IPS-NIHi7 (cell line): ENCODE measurements at regions not wholly inside any gene's neighbourhood (a gene's known extent, or its start where the extent isn't known, plus 50 kb on each side); places are given as distances from the start of the nearest gene placed in this dataset.
"Not testable (repeated sequence)": the region's sequence is repeated elsewhere in the genome, so short reads cannot be mapped to it uniquely, and the experiment has no call there.

Experiments
- DNase-seq: peaks from one replicate; pipeline ENCODE4 v3.0.0; 2012; ENCODE audit warnings: mixed read lengths; ENCODE audit errors: extremely low spot score

- DNase-seq = no peak
Measured at GRCh38 chr5:100641833-100642232, 106.7 kb downstream of the FAM174A start.

DNA sequence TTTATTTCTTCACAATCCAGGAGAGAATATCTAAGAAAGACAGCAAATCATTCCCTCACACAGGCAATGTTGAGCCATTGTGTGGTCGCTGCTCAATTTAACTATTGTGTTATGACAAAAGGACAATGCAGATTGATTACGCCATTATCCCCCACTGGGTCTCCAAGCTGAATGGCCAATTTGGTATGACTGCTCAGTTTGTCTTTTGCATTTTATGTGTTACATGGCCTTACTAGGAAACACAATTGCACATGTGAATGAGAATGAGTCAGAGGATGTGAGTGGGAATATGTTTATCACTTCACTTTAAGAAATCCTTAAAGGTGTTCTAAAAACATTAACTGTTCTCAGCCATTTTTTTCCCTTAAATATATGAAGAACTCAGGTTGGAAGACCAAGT, 108.3 kb downstream of the FAM174A start:
- DNase-seq = no peak

- DNase-seq = no peak
Measured at GRCh38 chr5:100644185-100644584, 109.0 kb downstream of the FAM174A start.

DNA sequence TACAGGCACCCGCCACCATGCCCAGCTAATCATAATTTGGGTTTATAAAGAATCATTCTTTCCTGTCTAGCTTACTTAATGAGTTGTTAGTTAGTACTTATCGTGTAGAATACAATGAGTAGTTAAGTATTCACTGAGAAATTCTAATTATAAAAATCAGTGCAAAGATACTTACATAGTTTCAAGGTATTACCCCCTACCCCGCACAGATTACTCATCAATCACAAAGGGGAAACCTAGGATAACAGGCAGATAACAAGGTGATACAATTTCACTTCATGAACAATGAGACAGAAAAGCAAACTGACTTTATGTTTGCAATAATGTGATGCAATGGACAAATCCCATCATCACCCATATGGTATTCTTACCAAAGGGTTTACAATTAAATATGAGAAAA, 109.6 kb downstream of the FAM174A start:
- no peak for DNase-seq

- DNase-seq = no peak
Measured at GRCh38 chr5:100646011-100646410, 110.8 kb downstream of the FAM174A start.

- DNase-seq = no peak
Measured at GRCh38 chr5:100646691-100647090, 111.5 kb downstream of the FAM174A start.

DNA sequence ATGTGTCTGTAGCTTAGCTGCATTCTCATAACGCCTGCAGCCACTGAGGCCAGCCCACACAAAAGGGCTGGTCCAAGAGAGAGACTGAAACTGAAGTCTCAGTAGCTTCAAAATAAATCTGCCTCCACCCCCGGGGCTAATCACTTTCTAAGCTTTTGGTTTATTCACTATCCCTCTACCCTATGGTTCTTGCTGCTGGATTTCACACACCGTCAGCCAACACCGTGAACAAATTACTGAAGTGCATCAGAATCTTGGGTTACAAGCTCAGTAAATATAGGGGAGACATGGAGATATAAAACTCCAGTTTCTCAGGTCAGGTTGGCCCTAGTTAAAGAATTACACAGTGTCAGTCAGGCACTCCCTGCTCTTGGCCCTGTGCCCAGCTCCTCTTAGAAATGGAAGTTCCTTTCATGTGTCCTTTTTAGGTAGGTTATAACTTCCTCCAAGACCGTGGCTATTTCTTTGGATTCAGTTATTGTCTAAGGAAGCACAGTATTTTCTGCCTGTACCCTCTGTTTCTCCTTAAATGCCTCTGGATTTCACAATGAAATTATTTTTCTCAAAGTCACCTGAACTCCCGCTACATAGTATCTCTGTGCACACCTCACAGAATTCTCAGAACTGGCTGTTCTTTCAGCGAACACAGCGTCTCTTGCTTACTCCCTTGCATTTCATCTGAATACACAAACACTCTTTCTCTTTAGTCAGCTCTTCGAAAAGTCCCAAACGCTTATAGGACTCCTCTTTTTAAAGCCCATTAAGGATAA, 112.5 kb downstream of the FAM174A start:
- DNase-seq = no peak

GRCh38 chr5:100654895-100655294, 119.7 kb downstream of the FAM174A start:
- DNase-seq = no peak

GRCh38 chr5:100656771-100657170, 121.6 kb downstream of the FAM174A start:
- not testable (repeated sequence) for DNase-seq

DNA sequence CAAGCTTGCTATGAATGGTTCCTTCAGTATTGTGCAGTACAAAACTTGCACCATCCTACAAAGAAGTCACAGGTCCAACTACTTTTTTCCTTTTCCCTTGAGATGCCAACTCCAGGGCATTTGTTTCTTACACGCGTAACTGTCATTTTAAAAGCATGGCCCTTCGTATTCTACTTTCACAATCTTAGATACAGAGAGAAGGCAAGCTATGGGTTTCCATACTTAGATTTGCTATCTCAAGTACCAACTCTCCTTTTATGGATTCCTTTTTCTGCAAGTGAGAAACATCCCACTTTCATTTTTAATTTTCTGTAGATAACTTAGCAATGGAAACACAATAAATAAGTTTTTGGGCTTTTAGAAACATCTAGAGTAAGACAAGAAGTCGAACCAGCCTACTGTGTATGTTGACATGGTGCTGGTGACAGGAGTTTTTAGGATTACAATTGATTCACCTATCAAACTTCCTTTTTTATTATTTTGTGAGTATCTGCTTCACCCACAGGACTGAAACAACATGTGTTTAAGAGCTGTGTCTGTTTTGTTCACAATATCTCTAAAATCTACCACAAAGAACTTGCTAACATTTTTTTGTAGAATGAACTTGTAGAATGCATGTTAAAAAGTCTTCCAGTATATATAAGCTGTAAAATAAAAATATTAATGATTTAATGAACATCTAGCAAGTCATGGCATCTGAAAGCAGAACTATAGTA, 124.1 kb downstream of the FAM174A start:
- no peak for DNase-seq

GRCh38 chr5:100664140-100664539, 129.0 kb downstream of the FAM174A start:
- no peak for DNase-seq

DNA sequence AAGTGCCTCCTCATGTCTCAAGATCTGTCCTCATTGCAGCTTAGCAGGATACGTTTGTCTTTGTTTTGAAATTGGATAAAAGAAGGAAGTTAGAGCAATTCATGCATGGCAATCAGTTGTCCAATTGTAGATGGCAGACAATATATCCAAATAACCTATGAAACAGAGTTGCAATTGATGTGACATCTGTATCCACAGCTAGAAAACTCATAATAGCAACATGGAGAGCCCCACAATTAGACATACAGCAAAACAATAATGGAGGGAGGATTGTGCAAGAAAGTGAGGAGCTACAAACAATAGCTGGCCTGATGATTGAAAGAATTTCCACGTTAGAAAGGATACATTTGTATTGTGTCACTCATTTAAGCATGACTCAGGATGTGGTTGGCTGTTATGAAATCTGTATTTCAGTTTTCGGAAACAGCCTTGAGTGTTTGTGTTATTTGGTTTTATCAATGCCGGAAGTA, 132.0 kb downstream of the FAM174A start:
- no peak for DNase-seq

- no peak for DNase-seq
Measured at GRCh38 chr5:100668511-100668910, 133.3 kb downstream of the FAM174A start.

- no peak for DNase-seq
Measured at GRCh38 chr5:100676817-100677631, 141.8 kb downstream of the FAM174A start.

GRCh38 chr5:100682625-100683024, 147.5 kb downstream of the FAM174A start:
- no peak for DNase-seq

- no peak for DNase-seq
Measured at GRCh38 chr5:100683881-100684280, 148.7 kb downstream of the FAM174A start.

DNA sequence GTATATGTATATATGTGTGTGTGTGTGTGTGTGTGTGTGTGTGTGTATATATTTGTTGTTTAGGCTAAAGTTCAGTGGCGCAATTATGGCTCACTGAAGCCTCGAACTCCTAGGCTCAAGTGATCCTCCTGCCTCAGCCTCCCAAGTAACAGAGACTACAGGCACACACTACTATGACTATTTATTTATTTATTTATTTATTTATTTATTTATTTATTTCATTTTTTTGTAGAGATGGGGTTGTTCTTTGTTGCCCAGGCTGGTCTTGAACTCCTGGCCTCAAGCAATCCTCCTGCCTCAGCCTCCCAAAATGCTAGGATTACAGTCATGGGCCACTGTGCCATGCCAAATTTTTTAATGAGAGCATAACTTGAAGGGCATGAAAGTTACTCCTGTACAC, 149.9 kb downstream of the FAM174A start:
- DNase-seq = not testable (repeated sequence)

GRCh38 chr5:100688834-100689233, 153.7 kb downstream of the FAM174A start:
- DNase-seq = not testable (repeated sequence)

- DNase-seq = no peak
Measured at GRCh38 chr5:100690036-100690560, 154.9 kb downstream of the FAM174A start.

DNA sequence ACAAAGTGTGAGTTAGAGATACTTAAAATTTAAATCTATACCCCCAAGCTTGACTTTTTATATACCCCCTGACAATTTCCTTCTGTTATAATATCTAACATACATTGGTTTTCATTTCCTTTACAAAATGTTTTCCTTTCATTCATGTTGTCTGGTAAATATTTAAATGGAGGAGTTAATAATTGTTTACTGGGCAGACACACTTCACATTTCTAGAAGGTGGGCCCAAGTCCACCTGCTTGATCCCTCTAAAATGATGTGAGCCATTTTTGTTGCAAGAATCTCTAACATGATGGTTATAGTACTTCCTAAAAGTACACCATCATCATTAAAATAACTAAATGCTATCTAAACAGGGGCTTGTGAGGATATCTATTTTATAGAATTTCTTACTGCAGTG, 155.9 kb downstream of the FAM174A start:
- no peak for DNase-seq

- DNase-seq = no peak
Measured at GRCh38 chr5:100691548-100691947, 156.4 kb downstream of the FAM174A start.

- DNase-seq = no peak
Measured at GRCh38 chr5:100693481-100693880, 158.3 kb downstream of the FAM174A start.
